ENCODE measurements at regions not wholly inside any gene's neighbourhood (a gene's known extent, or its start where the extent isn't known, plus 50 kb on each side); places are given as distances from the start of the nearest gene placed in this dataset.

- no peak for DNase-seq (ENCODE audit: low spot score)
These were observed 520.3 kb downstream of the ARAP2 start for GRCh38 chr4:35723973-35724372.

- peak; percentile 54 for DNase-seq (ENCODE audit: low spot score)
These were observed 519.2 kb downstream of the ARAP2 start for GRCh38 chr4:35725131-35725530.

GRCh38 chr4:35730414-35730813 is 513.9 kb downstream of the ARAP2 start:
- no peak for DNase-seq (ENCODE audit: low spot score)

- no peak for DNase-seq (ENCODE audit: low spot score)
These were observed 509.8 kb downstream of the ARAP2 start for GRCh38 chr4:35734381-35735098.

GRCh38 chr4:35739308-35739707 is 505.0 kb downstream of the ARAP2 start:
- DNase-seq (ENCODE audit: low spot score), result no peak

GRCh38 chr4:35754047-35754446 is 490.3 kb downstream of the ARAP2 start:
- no peak for DNase-seq (ENCODE audit: low spot score)

- DNase-seq (ENCODE audit: low spot score), result no peak
These were observed 486.5 kb downstream of the ARAP2 start for GRCh38 chr4:35757836-35758235.

- DNase-seq (ENCODE audit: low spot score), result no peak
These were observed 483.5 kb downstream of the ARAP2 start for GRCh38 chr4:35760807-35761206.

GRCh38 chr4:35771571-35771970 is 472.7 kb downstream of the ARAP2 start:
- no peak for DNase-seq (ENCODE audit: low spot score)

GRCh38 chr4:35772291-35772690 is 472.0 kb downstream of the ARAP2 start:
- DNase-seq (ENCODE audit: low spot score), result no peak

- no peak for DNase-seq (ENCODE audit: low spot score)
These were observed 454.3 kb downstream of the ARAP2 start for GRCh38 chr4:35789899-35790574.

GRCh38 chr4:35793045-35793722 is 451.1 kb downstream of the ARAP2 start:
- DNase-seq (ENCODE audit: low spot score), result no peak

- DNase-seq (ENCODE audit: low spot score), result no peak
These were observed 450.5 kb downstream of the ARAP2 start for GRCh38 chr4:35793766-35794165.

- DNase-seq (ENCODE audit: low spot score), result no peak
These were observed 443.6 kb downstream of the ARAP2 start for GRCh38 chr4:35800669-35801068.

- DNase-seq (ENCODE audit: low spot score), result no peak
These were observed 441.7 kb downstream of the ARAP2 start for GRCh38 chr4:35802644-35803043.

GRCh38 chr4:35818520-35818919 is 425.8 kb downstream of the ARAP2 start:
- no peak for DNase-seq (ENCODE audit: low spot score)

- no peak for DNase-seq (ENCODE audit: low spot score)
These were observed 424.3 kb downstream of the ARAP2 start for GRCh38 chr4:35820003-35820402.

- no peak for DNase-seq (ENCODE audit: low spot score)
These were observed 420.1 kb downstream of the ARAP2 start for GRCh38 chr4:35824231-35824630.

- DNase-seq (ENCODE audit: low spot score), result no peak
These were observed 408.4 kb downstream of the ARAP2 start for GRCh38 chr4:35835893-35836292.

- DNase-seq (ENCODE audit: low spot score), result no peak
These were observed 407.7 kb downstream of the ARAP2 start for GRCh38 chr4:35836596-35836995.

GRCh38 chr4:35867057-35867456 is 377.3 kb downstream of the ARAP2 start:
- DNase-seq (ENCODE audit: low spot score), result no peak

- no peak for DNase-seq (ENCODE audit: low spot score)
These were observed 372.0 kb downstream of the ARAP2 start for GRCh38 chr4:35872273-35872672.

- DNase-seq (ENCODE audit: low spot score), result no peak
These were observed 364.8 kb downstream of the ARAP2 start for GRCh38 chr4:35879479-35879878.
